HCT116 (cell line): ENCODE measurements at regions not wholly inside any gene's neighbourhood (a gene's known extent, or its start where the extent isn't known, plus 50 kb on each side); places are given as distances from the start of the nearest gene placed in this dataset.

Source experiments
- ATAC-seq: fragments of 200-7000 bp; cut with Tn5 transposase; 2 replicates; pipeline ENCODE4 v1.9.1; 2020; ENCODE audit warnings: mild to moderate bottlenecking, moderate library complexity
- BruUV-seq: library from RNA; stranded (reverse); fragments of 400-500 nt; replicated peaks from 2 replicates; lab custom pipeline; 2021; lab: Mats Ljungman, UMichigan
- CTCF ChIA-PET: fragments of 300-600 bp; sonication (Branson Sonifier 250); formaldehyde crosslinking; loops from one replicate; lab custom pipeline; 2021; ENCODE audit warnings: antibody characterized with exemption; lab: Charles Lee
- POLR2A ChIA-PET: fragments of 300-600, 350-600 bp; sonication (Branson Sonifier 250); formaldehyde crosslinking; loops from one replicate; lab custom pipeline; 2021; ENCODE audit warnings: antibody characterized with exemption; lab: Charles Lee
- RAD21 ChIA-PET, 2 experiments: fragments of 300-600 bp; sonication (Branson Sonifier 250); formaldehyde crosslinking; loops; one replicate each; lab custom pipeline; 2023; ENCODE audit warnings: low total read pairs in 2 of 2; ENCODE audit not compliant: uncharacterized antibody in 2 of 2, unreplicated experiment in 2 of 2, low non-redundant PET in 1 of 2; lab: Charles Lee
- DNase-seq: peaks from one replicate; pipeline ENCODE4 v3.0.0-alpha.2; 2010; ENCODE audit warnings: low read depth, low spot score
- H2AFZ ChIP-seq: fragments of 200-600 bp; shearing (Covaris generic), sonication (generic); 2 replicates; pipeline ENCODE4 v1.6.1; 2017; ENCODE audit warnings: low read depth, mixed run types, mixed read lengths, antibody characterized with exemption, low read length; ENCODE audit not compliant: poor library complexity, severe bottlenecking
- H3K27ac ChIP-seq: 2 replicates; pipeline ENCODE4 v1.5.1; 2012; ENCODE audit warnings: low read depth, low read length
- H3K27me3 ChIP-seq: fragments of 200-600 bp; sonication (generic); 2 replicates; pipeline ENCODE4 v1.6.1; 2016; ENCODE audit warnings: mixed run types, low read length, mixed read lengths; ENCODE audit not compliant: insufficient read depth
- H3K36me3 ChIP-seq, 2 experiments: fragments of 200-500 bp in 1 of 2; fragments of 200-600 bp in 1 of 2; sonication (Bioruptor generic) in 1 of 2; sonication (generic) in 1 of 2; 2 replicates each; pipeline versions ENCODE4 v1.5.1 to v1.6.1; 2014 to 2016; ENCODE audit warnings: low read length in 2 of 2, inconsistent platforms in 1 of 2, mixed read lengths in 1 of 2, mixed run types in 1 of 2; ENCODE audit not compliant: insufficient read depth in 2 of 2, control insufficient read depth in 1 of 2
- H3K4me1 ChIP-seq, 2 experiments: fragments of 200-600 bp in 1 of 2; sonication (generic) in 1 of 2; 2 replicates each; pipeline versions ENCODE4 v1.5.1 to v1.6.1; 2012 to 2017; ENCODE audit warnings: low read length in 2 of 2, inconsistent platforms in 1 of 2, mild to moderate bottlenecking in 1 of 2, mixed read lengths in 1 of 2, mixed run types in 1 of 2, moderate library complexity in 1 of 2; ENCODE audit not compliant: insufficient read depth in 2 of 2, control insufficient read depth in 1 of 2
- H3K4me2 ChIP-seq: fragments of 200-600 bp; sonication (generic); 2 replicates; pipeline ENCODE4 v1.6.1; 2017; ENCODE audit warnings: mixed run types, low read length, mixed read lengths
- H3K4me3 ChIP-seq, 2 experiments: fragments of 200-600 bp in 1 of 2; sonication (generic) in 1 of 2; replicated peaks in 1 of 2; 2 replicates each; pipeline ENCODE4 v1.5.1; 2011 to 2016; ENCODE audit warnings: low read length in 2 of 2, control low read depth in 1 of 2, low read depth in 1 of 2, mild to moderate bottlenecking in 1 of 2, mixed read lengths in 1 of 2, mixed run types in 1 of 2
- H3K79me2 ChIP-seq: fragments of 200-600 bp; sonication (generic); 2 replicates; pipeline ENCODE4 v1.6.1; 2017; ENCODE audit warnings: mild to moderate bottlenecking, mixed run types, low read length, moderate library complexity, mixed read lengths; ENCODE audit not compliant: insufficient read depth
- H3K9ac ChIP-seq: fragments of 200-600 bp; sonication (generic); 2 replicates; pipeline ENCODE4 v1.6.1; 2016; ENCODE audit warnings: low read length, mixed read lengths
- H3K9me2 ChIP-seq: fragments of 200-600 bp; sonication (generic), shearing (Covaris generic); 2 replicates; pipeline ENCODE4 v1.6.1; 2017; ENCODE audit warnings: mixed run types, mild to moderate bottlenecking, moderate library complexity; ENCODE audit not compliant: insufficient read depth
- H3K9me3 ChIP-seq, 2 experiments: fragments of 200-500 bp in 1 of 2; fragments of 200-600 bp in 1 of 2; sonication (Bioruptor generic) in 1 of 2; sonication (generic) in 1 of 2; 2 replicates each; pipeline ENCODE4 v1.6.1; 2014 to 2017; ENCODE audit warnings: low read length in 2 of 2, mixed read lengths in 2 of 2, inconsistent platforms in 1 of 2, low read depth in 1 of 2, mild to moderate bottlenecking in 1 of 2, mixed run types in 1 of 2, moderate library complexity in 1 of 2; ENCODE audit not compliant: control insufficient read depth in 1 of 2, insufficient read depth in 1 of 2
- H4K20me1 ChIP-seq: fragments of 200-600 bp; sonication (generic), shearing (Covaris generic); 2 replicates; pipeline ENCODE4 v1.6.1; 2017; ENCODE audit warnings: mixed run types, mild to moderate bottlenecking, moderate library complexity; ENCODE audit not compliant: insufficient read depth
- CBX3 ChIP-seq: IDR thresholded peaks from 2 replicates; pipeline ENCODE4 v1.6.1; 2012; ENCODE audit warnings: low read depth
- CEBPB ChIP-seq: IDR thresholded peaks from 2 replicates; pipeline ENCODE4 v1.6.1; 2012; ENCODE audit warnings: low read depth
- EGR1 ChIP-seq: IDR thresholded peaks from 2 replicates; pipeline ENCODE4 v1.6.1; 2012; ENCODE audit warnings: low read depth
- ELF1 ChIP-seq: IDR thresholded peaks from 2 replicates; pipeline ENCODE4 v1.6.1; 2012; ENCODE audit warnings: low read depth, borderline replicate concordance
- EZH2 ChIP-seq: fragments of 200-600 bp; sonication (generic); IDR thresholded peaks from 2 replicates; pipeline ENCODE4 v1.6.1; 2017; ENCODE audit warnings: antibody characterized with exemption, mixed run types
- FOSL1 ChIP-seq: IDR thresholded peaks from 2 replicates; pipeline ENCODE4 v1.6.1; 2012; ENCODE audit warnings: low read depth
- JUND ChIP-seq: IDR thresholded peaks from 2 replicates; pipeline ENCODE4 v1.6.1; 2012
- RAD21 ChIP-seq: IDR thresholded peaks from 2 replicates; pipeline ENCODE4 v1.6.1; 2012; ENCODE audit warnings: low read depth, mild to moderate bottlenecking
- SIN3A ChIP-seq: IDR thresholded peaks from 2 replicates; pipeline ENCODE4 v1.6.1; 2012; ENCODE audit warnings: low read depth
- SRF ChIP-seq: IDR thresholded peaks from 2 replicates; pipeline ENCODE4 v1.6.1; 2012; ENCODE audit warnings: low read depth
- TCF7L2 ChIP-seq: IDR thresholded peaks from 2 replicates; pipeline ENCODE4 v1.7.0; 2011; ENCODE audit warnings: borderline replicate concordance, inconsistent platforms; ENCODE audit not compliant: insufficient read depth, insufficient read length; ENCODE audit errors: extremely low read depth
- YY1 ChIP-seq: IDR thresholded peaks from 2 replicates; pipeline ENCODE4 v1.6.1; 2011; ENCODE audit warnings: low read length, low read depth, moderate library complexity, mild to moderate bottlenecking; ENCODE audit not compliant: insufficient replicate concordance; ENCODE audit errors: extremely low read depth
- intact Hi-C: fragments of 100-400 bp; cut with micrococcal nuclease; formaldehyde crosslinking; loops from 2 replicates; pipeline ENCODE4 v1.10.0; 2022
- TF ChIP-seq, protein P1 (sequence below): IDR thresholded peaks from 2 replicates; pipeline ENCODE4 v1.6.1; 2012
- TF ChIP-seq, protein P2 (sequence below): IDR thresholded peaks from 2 replicates; pipeline ENCODE4 v1.6.1; 2012; ENCODE audit warnings: low read depth

DNA sequence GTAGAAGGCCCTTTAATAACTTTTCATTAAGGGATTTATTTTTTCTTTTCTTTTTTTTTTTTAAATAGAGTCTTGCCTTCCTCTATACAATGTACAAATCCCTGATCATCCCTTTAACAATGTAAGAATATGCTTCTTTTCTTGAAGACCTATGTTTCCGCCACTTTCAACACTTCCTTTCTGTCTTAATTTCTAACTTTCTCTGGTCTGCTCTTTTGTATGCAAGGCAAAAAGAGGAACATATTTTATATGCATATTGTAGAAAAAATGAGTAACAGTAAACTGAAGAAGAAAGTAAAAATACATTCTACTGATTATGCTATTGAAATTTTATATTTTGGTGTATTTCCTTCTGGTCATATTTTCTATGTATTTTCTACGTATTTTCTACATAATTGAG is 484.7 kb downstream of the TFAP2B start:
- DNase-seq (no peak), ATAC-seq (no peak)
- TF ChIP-seq, protein P1, sequence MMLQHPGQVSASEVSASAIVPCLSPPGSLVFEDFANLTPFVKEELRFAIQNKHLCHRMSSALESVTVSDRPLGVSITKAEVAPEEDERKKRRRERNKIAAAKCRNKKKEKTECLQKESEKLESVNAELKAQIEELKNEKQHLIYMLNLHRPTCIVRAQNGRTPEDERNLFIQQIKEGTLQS: no peak
- intact Hi-C loops: no loop called here
- Histone ChIP-seq H3K9me3 (peaks cover 0 to 7% of the 10 kb centered on the region in 2 experiments; a peak in 1 of 4 replicates), H4K20me1 (no peaks in the 10 kb centered on the region), H3K27me3 (no peaks in the 10 kb centered on the region), H3K36me3 (no peaks in the 10 kb centered on the region), H3K9ac (no peak overlapping the region), H3K79me2 (no peaks in the 10 kb centered on the region), H3K9me2 (no peaks in the 10 kb centered on the region), H3K4me1 (no peaks in the 10 kb centered on the region), H2AFZ (no peak overlapping the region), H3K27ac (no peak overlapping the region), H3K4me3 (no peak overlapping the region), H3K4me2 (no peak overlapping the region)
- ChIA-PET POLR2A (no interaction called here), CTCF (no interaction called here), RAD21 (no interaction called here)
- BruUV-seq: no TSS peak

DNA sequence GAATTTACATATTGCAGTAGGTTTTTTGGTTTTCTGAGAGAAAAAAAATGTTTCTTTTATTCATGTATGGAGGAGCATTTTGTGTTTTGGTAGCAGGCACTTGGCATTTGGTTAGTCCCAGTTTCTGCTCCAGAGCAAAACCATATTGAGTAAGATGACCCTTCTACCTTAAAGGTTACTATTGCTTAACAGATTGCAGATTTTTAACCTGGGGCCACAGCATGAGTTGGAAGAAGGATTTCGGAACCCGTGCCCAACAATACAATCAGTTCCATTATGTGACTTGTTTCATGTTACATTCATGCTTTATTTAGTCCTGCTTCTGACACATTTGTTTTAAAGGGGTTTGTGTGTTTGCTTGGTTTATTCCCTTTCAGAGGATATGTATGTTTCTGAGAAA is 496.3 kb downstream of the TFAP2B start:
- H3K4me1 ChIP-seq: no peaks in the 10 kb centered on the region
- H3K27me3 ChIP-seq: no peaks in the 10 kb centered on the region
- DNase-seq: no peak
- no peaks in the 10 kb centered on the region for H4K20me1 ChIP-seq
- H3K79me2 ChIP-seq: no peaks in the 10 kb centered on the region
- ChIA-PET RAD21 (no interaction called here), CTCF (no interaction called here), POLR2A (no interaction called here)
- intact Hi-C loops: no loop called here
- no TSS peak for BruUV-seq
- no peaks in the 10 kb centered on the region for H3K9me2 ChIP-seq
- H3K4me2 ChIP-seq: no peak overlapping the region
- peaks cover 6 to 15% of the 10 kb centered on the region in 2 experiments; a peak in 2 of 4 replicates for H3K9me3 ChIP-seq
- no peaks in the 10 kb centered on the region for H3K36me3 ChIP-seq
- ATAC-seq: no peak
- H3K4me3 ChIP-seq: no peak overlapping the region
- H2AFZ ChIP-seq: no peak overlapping the region
- no peak overlapping the region for H3K27ac ChIP-seq
- TF ChIP-seq EZH2 (no peak), YY1 (no peak), ELF1 (no peak), EGR1 (no peak), RAD21 (no peak), CBX3 (no peak), SRF (no peak), SIN3A (no peak), FOSL1 (no peak), CEBPB (no peak), JUND (no peak), TCF7L2 (no peak)
- TF ChIP-seq, protein P2, sequence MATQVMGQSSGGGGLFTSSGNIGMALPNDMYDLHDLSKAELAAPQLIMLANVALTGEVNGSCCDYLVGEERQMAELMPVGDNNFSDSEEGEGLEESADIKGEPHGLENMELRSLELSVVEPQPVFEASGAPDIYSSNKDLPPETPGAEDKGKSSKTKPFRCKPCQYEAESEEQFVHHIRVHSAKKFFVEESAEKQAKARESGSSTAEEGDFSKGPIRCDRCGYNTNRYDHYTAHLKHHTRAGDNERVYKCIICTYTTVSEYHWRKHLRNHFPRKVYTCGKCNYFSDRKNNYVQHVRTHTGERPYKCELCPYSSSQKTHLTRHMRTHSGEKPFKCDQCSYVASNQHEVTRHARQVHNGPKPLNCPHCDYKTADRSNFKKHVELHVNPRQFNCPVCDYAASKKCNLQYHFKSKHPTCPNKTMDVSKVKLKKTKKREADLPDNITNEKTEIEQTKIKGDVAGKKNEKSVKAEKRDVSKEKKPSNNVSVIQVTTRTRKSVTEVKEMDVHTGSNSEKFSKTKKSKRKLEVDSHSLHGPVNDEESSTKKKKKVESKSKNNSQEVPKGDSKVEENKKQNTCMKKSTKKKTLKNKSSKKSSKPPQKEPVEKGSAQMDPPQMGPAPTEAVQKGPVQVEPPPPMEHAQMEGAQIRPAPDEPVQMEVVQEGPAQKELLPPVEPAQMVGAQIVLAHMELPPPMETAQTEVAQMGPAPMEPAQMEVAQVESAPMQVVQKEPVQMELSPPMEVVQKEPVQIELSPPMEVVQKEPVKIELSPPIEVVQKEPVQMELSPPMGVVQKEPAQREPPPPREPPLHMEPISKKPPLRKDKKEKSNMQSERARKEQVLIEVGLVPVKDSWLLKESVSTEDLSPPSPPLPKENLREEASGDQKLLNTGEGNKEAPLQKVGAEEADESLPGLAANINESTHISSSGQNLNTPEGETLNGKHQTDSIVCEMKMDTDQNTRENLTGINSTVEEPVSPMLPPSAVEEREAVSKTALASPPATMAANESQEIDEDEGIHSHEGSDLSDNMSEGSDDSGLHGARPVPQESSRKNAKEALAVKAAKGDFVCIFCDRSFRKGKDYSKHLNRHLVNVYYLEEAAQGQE: no peak
- H3K9ac ChIP-seq: no peak overlapping the region
